HG03095 (cell line): ENCODE measurements at regions not wholly inside any gene's neighbourhood (a gene's known extent, or its start where the extent isn't known, plus 50 kb on each side); places are given as distances from the start of the nearest gene placed in this dataset.
"Not testable (repeated sequence)": the region's sequence is repeated elsewhere in the genome, so short reads cannot be mapped to it uniquely, and the experiment has no call there.

ENCODE experiments used
- ATAC-seq: cut with Tn5 transposase; IDR thresholded peaks from one replicate; pipeline ENCODE4 v1.9.1; 2021; ENCODE audit warnings: moderate library complexity; ENCODE audit not compliant: unreplicated experiment

- ATAC-seq, result not testable (repeated sequence)
Observed at GRCh38 chrX:106493210-106493816, 118.5 kb upstream of the RADX start.

- ATAC-seq, result no peak
Observed at GRCh38 chrX:106499473-106499872, 112.3 kb upstream of the RADX start.

- ATAC-seq, result no peak
Observed at GRCh38 chrX:106510713-106511403, 100.9 kb upstream of the RADX start.
